ENCODE measurements at regions not wholly inside any gene's neighbourhood (a gene's known extent, or its start where the extent isn't known, plus 50 kb on each side); places are given as distances from the start of the nearest gene placed in this dataset.

DNA sequence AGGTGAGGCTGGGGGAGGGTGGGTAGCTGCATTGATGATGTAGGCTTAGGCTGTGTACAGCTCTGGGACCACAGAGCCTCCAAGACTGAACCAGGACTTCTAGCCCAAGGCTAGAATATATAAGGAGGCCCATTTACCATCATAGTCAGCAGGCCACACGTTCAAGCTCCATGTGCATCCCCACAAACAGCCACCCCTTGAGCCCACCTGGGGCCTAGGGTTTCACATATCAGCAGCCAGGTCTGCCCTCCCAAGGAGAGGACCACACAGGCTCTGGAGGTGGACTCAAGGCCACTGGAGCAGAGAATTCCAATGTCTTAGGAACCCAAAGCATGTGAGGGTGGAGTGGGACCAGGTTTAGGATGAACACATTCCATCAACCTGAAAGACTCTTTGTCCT lies 230.5 kb downstream of the TTC32 start:
- Histone ChIP-seq H3K9me3 (ENCODE audit: control extremely low read depth in 1 of 3, control insufficient read depth in 2 of 3, insufficient read depth in 1 of 3, low read length in 2 of 3) (no peaks in the 10 kb centered on the region), H3K4me2 (replicated peaks; ENCODE audit: low read depth, low read length, poor library complexity, severe bottlenecking) (no peak overlapping the region), H3K79me2 (ENCODE audit: control insufficient read depth, insufficient read depth, low read length) (no peaks in the 10 kb centered on the region), H3K36me3 (replicated peaks in 1 of 2; ENCODE audit: control extremely low read depth in 1 of 2, control insufficient read depth in 1 of 2, extremely low read depth in 1 of 2, insufficient read depth in 2 of 2, low read length in 1 of 2) (no peaks in the 10 kb centered on the region), H4K20me1 (ENCODE audit: control insufficient read depth, insufficient read depth, low read length, poor library complexity, severe bottlenecking) (no peaks in the 10 kb centered on the region), H3K4me3 (ENCODE audit: control extremely low read depth in 1 of 5, extremely low read depth in 1 of 5, insufficient read depth in 1 of 5, low read depth in 2 of 5, low read length in 4 of 5) (no peak overlapping the region), H3K9ac (ENCODE audit: low read length) (no peak overlapping the region), H3K4me1 (ENCODE audit: control insufficient read depth in 2 of 2, insufficient read depth in 2 of 2, low read length in 2 of 2) (no peaks in the 10 kb centered on the region), H3K27ac (ENCODE audit: low read length in 2 of 2) (no peak overlapping the region), H2AFZ (ENCODE audit: insufficient read depth, low read depth, low read length, poor library complexity, severe bottlenecking) (no peak overlapping the region), H3K27me3 (replicated peaks in 1 of 4; ENCODE audit: control extremely low read depth in 1 of 4, control insufficient read depth in 3 of 4, insufficient read depth in 4 of 4, low read length in 3 of 4) (peaks cover 0 to 3% (median 1%) of the 10 kb centered on the region in 4 experiments)
- 57% methylated on average over 1 of the region's 1 CpG for WGBS (ENCODE audit: insufficient coverage)
- DNase-seq = no peak
- intact Hi-C loops (cut with micrococcal nuclease) = no loop called here
- Mint-ChIP-seq H3K27ac (no peak overlapping the region), H3K27me3 (peaks cover 16% of the 10 kb centered on the region), H3K4me3 (no peak overlapping the region), H3K9me3 (ENCODE audit: insufficient read depth) (no peaks in the 10 kb centered on the region), H3K4me1 (no peaks in the 10 kb centered on the region)
- no peak for TF ChIP-seq EZH2 (IDR thresholded peaks at IDR 0.05; ENCODE audit: borderline replicate concordance, insufficient read depth, low read depth, low read length, poor library complexity, severe bottlenecking)
- TF ChIP-seq, protein P1, sequence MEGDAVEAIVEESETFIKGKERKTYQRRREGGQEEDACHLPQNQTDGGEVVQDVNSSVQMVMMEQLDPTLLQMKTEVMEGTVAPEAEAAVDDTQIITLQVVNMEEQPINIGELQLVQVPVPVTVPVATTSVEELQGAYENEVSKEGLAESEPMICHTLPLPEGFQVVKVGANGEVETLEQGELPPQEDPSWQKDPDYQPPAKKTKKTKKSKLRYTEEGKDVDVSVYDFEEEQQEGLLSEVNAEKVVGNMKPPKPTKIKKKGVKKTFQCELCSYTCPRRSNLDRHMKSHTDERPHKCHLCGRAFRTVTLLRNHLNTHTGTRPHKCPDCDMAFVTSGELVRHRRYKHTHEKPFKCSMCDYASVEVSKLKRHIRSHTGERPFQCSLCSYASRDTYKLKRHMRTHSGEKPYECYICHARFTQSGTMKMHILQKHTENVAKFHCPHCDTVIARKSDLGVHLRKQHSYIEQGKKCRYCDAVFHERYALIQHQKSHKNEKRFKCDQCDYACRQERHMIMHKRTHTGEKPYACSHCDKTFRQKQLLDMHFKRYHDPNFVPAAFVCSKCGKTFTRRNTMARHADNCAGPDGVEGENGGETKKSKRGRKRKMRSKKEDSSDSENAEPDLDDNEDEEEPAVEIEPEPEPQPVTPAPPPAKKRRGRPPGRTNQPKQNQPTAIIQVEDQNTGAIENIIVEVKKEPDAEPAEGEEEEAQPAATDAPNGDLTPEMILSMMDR (IDR thresholded peaks at IDR 0.05) = no peak
- CTCF ChIA-PET = no interaction called here
- POLR2A ChIA-PET = no interaction called here
- no peak for ATAC-seq (ENCODE audit: low read depth)

DNA sequence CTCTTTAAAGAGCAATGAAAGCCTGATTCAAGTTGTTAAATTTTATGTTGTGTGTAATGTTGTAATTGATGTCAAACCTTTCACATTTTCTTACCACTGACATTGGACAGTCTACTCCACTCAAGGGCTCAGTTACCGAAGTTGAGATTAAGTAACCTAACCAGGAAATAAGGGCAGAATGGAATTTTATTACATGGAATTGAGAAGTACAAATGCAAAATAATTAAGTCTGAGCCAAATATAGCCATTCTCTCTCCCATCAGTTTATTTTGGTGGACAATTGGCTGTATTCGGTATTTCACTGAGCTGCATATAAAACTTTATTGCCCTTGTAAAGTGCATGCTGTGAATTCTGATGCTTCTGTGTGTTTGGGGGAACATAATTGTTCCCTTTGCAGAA lies 231.5 kb downstream of the TTC32 start:
- ChIA-PET POLR2A (no interaction called here), CTCF (no interaction called here)
- Histone ChIP-seq H3K79me2 (ENCODE audit: control insufficient read depth, insufficient read depth, low read length) (no peaks in the 10 kb centered on the region), H4K20me1 (ENCODE audit: control insufficient read depth, insufficient read depth, low read length, poor library complexity, severe bottlenecking) (no peaks in the 10 kb centered on the region), H3K27ac (ENCODE audit: low read length in 2 of 2) (no peak overlapping the region), H3K36me3 (replicated peaks in 1 of 2; ENCODE audit: control extremely low read depth in 1 of 2, control insufficient read depth in 1 of 2, extremely low read depth in 1 of 2, insufficient read depth in 2 of 2, low read length in 1 of 2) (no peaks in the 10 kb centered on the region), H3K4me1 (ENCODE audit: control insufficient read depth in 2 of 2, insufficient read depth in 2 of 2, low read length in 2 of 2) (no peaks in the 10 kb centered on the region), H3K9me3 (ENCODE audit: control extremely low read depth in 1 of 3, control insufficient read depth in 2 of 3, insufficient read depth in 1 of 3, low read length in 2 of 3) (no peaks in the 10 kb centered on the region), H3K4me2 (replicated peaks; ENCODE audit: low read depth, low read length, poor library complexity, severe bottlenecking) (no peak overlapping the region), H2AFZ (ENCODE audit: insufficient read depth, low read depth, low read length, poor library complexity, severe bottlenecking) (no peak overlapping the region), H3K4me3 (ENCODE audit: control extremely low read depth in 1 of 5, extremely low read depth in 1 of 5, insufficient read depth in 1 of 5, low read depth in 2 of 5, low read length in 4 of 5) (no peak overlapping the region), H3K27me3 (replicated peaks in 1 of 4; ENCODE audit: control extremely low read depth in 1 of 4, control insufficient read depth in 3 of 4, insufficient read depth in 4 of 4, low read length in 3 of 4) (peaks cover 0 to 3% (median 1%) of the 10 kb centered on the region in 4 experiments), H3K9ac (ENCODE audit: low read length) (no peak overlapping the region)
- peaks cover 16% of the 10 kb centered on the region for H3K27me3 Mint-ChIP-seq
- no peak overlapping the region for H3K4me3 Mint-ChIP-seq
- DNase-seq (no peak), ATAC-seq (ENCODE audit: low read depth) (no peak)
- no peaks in the 10 kb centered on the region for H3K4me1 Mint-ChIP-seq
- no peaks in the 10 kb centered on the region for H3K9me3 Mint-ChIP-seq (ENCODE audit: insufficient read depth)
- intact Hi-C loops (cut with micrococcal nuclease) = no loop called here
- TF ChIP-seq, protein P1 (IDR thresholded peaks at IDR 0.05) = no peak
- H3K27ac Mint-ChIP-seq = no peak overlapping the region
- no CpG with 5 or more reads among the region's 2 CpGs for WGBS (ENCODE audit: insufficient coverage)

All from B cell (primary cell).